NB4 (cell line): ENCODE measurements at regions not wholly inside any gene's neighbourhood (a gene's known extent, or its start where the extent isn't known, plus 50 kb on each side); places are given as distances from the start of the nearest gene placed in this dataset.

ENCODE experiments used
- CTCF ChIP-seq: IDR thresholded peaks from one replicate; pipeline ENCODE4 v1.5.1; 2012; ENCODE audit warnings: low read depth, low read length
- MAX ChIP-seq: IDR thresholded peaks from 2 replicates; pipeline ENCODE4 v1.6.1; 2011; ENCODE audit warnings: low read depth, low read length

- TF ChIP-seq CTCF: no peak
- no peak for TF ChIP-seq MAX
Measured at GRCh38 chr13:79183231-79183630, 222.8 kb downstream of the RBM26 start.
